ENCODE measurements at regions not wholly inside any gene's neighbourhood (a gene's known extent, or its start where the extent isn't known, plus 50 kb on each side); places are given as distances from the start of the nearest gene placed in this dataset.
A peak's percentile ranks its signal among the peaks of the same experiment; 100 is the strongest.

GRCh38 chr3:194866236-194866635 is 180.6 kb downstream of the FAM43A start:
- DNase-seq (ENCODE audit: low spot score): no peak
- Mint-ChIP-seq H3K4me3 (ENCODE audit: unreplicated experiment) (no peak overlapping the region), H3K27ac (ENCODE audit: unreplicated experiment) (no peak overlapping the region), H3K27me3 (ENCODE audit: unreplicated experiment) (peaks cover 4% of the 10 kb centered on the region), H3K9me3 (ENCODE audit: unreplicated experiment) (no peaks in the 10 kb centered on the region), H3K36me3 (ENCODE audit: low read depth, unreplicated experiment) (no peaks in the 10 kb centered on the region), H3K4me1 (ENCODE audit: unreplicated experiment) (peaks cover 47% of the 10 kb centered on the region)
- TF ChIP-seq, protein P1, sequence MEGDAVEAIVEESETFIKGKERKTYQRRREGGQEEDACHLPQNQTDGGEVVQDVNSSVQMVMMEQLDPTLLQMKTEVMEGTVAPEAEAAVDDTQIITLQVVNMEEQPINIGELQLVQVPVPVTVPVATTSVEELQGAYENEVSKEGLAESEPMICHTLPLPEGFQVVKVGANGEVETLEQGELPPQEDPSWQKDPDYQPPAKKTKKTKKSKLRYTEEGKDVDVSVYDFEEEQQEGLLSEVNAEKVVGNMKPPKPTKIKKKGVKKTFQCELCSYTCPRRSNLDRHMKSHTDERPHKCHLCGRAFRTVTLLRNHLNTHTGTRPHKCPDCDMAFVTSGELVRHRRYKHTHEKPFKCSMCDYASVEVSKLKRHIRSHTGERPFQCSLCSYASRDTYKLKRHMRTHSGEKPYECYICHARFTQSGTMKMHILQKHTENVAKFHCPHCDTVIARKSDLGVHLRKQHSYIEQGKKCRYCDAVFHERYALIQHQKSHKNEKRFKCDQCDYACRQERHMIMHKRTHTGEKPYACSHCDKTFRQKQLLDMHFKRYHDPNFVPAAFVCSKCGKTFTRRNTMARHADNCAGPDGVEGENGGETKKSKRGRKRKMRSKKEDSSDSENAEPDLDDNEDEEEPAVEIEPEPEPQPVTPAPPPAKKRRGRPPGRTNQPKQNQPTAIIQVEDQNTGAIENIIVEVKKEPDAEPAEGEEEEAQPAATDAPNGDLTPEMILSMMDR (IDR thresholded peaks at IDR 0.05; ENCODE audit: unreplicated experiment): no peak

GRCh38 chr3:194867270-194867983 is 181.7 kb downstream of the FAM43A start:
- H3K4me3 Mint-ChIP-seq (ENCODE audit: unreplicated experiment): no peak overlapping the region
- H3K4me1 Mint-ChIP-seq (ENCODE audit: unreplicated experiment): peaks cover 55% of the 10 kb centered on the region
- peak overlapping the region; percentile 76 for H3K27ac Mint-ChIP-seq (ENCODE audit: unreplicated experiment)
- no peak for DNase-seq (ENCODE audit: low spot score)
- no peaks in the 10 kb centered on the region for H3K36me3 Mint-ChIP-seq (ENCODE audit: low read depth, unreplicated experiment)
- TF ChIP-seq, protein P1 (IDR thresholded peaks at IDR 0.05; ENCODE audit: unreplicated experiment): no peak
- H3K27me3 Mint-ChIP-seq (ENCODE audit: unreplicated experiment): peaks cover 4% of the 10 kb centered on the region
- H3K9me3 Mint-ChIP-seq (ENCODE audit: unreplicated experiment): no peaks in the 10 kb centered on the region

GRCh38 chr3:194868831-194869230 is 183.1 kb downstream of the FAM43A start:
- Mint-ChIP-seq H3K4me1 (ENCODE audit: unreplicated experiment) (peaks cover 46% of the 10 kb centered on the region), H3K36me3 (ENCODE audit: low read depth, unreplicated experiment) (no peaks in the 10 kb centered on the region), H3K27ac (ENCODE audit: unreplicated experiment) (no peak overlapping the region), H3K4me3 (ENCODE audit: unreplicated experiment) (peak overlapping the region; percentile 3), H3K9me3 (ENCODE audit: unreplicated experiment) (no peaks in the 10 kb centered on the region), H3K27me3 (ENCODE audit: unreplicated experiment) (peaks cover 3% of the 10 kb centered on the region)
- TF ChIP-seq, protein P1 (IDR thresholded peaks at IDR 0.05; ENCODE audit: unreplicated experiment): no peak
- DNase-seq (ENCODE audit: low spot score): no peak

GRCh38 chr3:194869482-194870169 is 183.9 kb downstream of the FAM43A start:
- DNase-seq (ENCODE audit: low spot score): no peak
- H3K4me1 Mint-ChIP-seq (ENCODE audit: unreplicated experiment): peaks cover 45% of the 10 kb centered on the region
- H3K27me3 Mint-ChIP-seq (ENCODE audit: unreplicated experiment): peaks cover 3% of the 10 kb centered on the region
- TF ChIP-seq, protein P1 (IDR thresholded peaks at IDR 0.05; ENCODE audit: unreplicated experiment): no peak
- H3K9me3 Mint-ChIP-seq (ENCODE audit: unreplicated experiment): no peaks in the 10 kb centered on the region
- H3K36me3 Mint-ChIP-seq (ENCODE audit: low read depth, unreplicated experiment): no peaks in the 10 kb centered on the region
- no peak overlapping the region for H3K4me3 Mint-ChIP-seq (ENCODE audit: unreplicated experiment)
- no peak overlapping the region for H3K27ac Mint-ChIP-seq (ENCODE audit: unreplicated experiment)

All from endothelial cell (in vitro differentiated cells).